DND-41 (cell line): ENCODE measurements at regions not wholly inside any gene's neighbourhood (a gene's known extent, or its start where the extent isn't known, plus 50 kb on each side); places are given as distances from the start of the nearest gene placed in this dataset.

Experiments used
- EZH2 ChIP-seq: IDR thresholded peaks from 3 replicates; pipeline ENCODE4 v1.6.1; 2012; ENCODE audit warnings: borderline replicate concordance, low read depth, mild to moderate bottlenecking, moderate library complexity, low read length, inconsistent platforms; ENCODE audit not compliant: severe bottlenecking
- TF ChIP-seq, protein P1 (sequence below): IDR thresholded peaks from 2 replicates; pipeline ENCODE4 v1.5.1; 2012; ENCODE audit warnings: borderline replicate concordance, low read length, moderate library complexity, mild to moderate bottlenecking; ENCODE audit not compliant: poor library complexity, severe bottlenecking; ENCODE audit errors: extremely low read depth

- TF ChIP-seq, protein P1, sequence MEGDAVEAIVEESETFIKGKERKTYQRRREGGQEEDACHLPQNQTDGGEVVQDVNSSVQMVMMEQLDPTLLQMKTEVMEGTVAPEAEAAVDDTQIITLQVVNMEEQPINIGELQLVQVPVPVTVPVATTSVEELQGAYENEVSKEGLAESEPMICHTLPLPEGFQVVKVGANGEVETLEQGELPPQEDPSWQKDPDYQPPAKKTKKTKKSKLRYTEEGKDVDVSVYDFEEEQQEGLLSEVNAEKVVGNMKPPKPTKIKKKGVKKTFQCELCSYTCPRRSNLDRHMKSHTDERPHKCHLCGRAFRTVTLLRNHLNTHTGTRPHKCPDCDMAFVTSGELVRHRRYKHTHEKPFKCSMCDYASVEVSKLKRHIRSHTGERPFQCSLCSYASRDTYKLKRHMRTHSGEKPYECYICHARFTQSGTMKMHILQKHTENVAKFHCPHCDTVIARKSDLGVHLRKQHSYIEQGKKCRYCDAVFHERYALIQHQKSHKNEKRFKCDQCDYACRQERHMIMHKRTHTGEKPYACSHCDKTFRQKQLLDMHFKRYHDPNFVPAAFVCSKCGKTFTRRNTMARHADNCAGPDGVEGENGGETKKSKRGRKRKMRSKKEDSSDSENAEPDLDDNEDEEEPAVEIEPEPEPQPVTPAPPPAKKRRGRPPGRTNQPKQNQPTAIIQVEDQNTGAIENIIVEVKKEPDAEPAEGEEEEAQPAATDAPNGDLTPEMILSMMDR, result no peak
- no peak for TF ChIP-seq EZH2
Measured at GRCh38 chr1:113326976-113327375, 63.3 kb upstream of the MAGI3 start.
